OCI-LY1 (cell line): ENCODE measurements at regions not wholly inside any gene's neighbourhood (a gene's known extent, or its start where the extent isn't known, plus 50 kb on each side); places are given as distances from the start of the nearest gene placed in this dataset.

Experiments
- CTCF ChIP-seq: fragments of 200-600 bp; sonication (generic), shearing (Covaris generic); IDR thresholded peaks from 2 replicates; pipeline ENCODE4 v1.5.1; 2017; ENCODE audit warnings: mild to moderate bottlenecking, antibody characterized with exemption, low read length, moderate library complexity, mixed read lengths
- EZH2 ChIP-seq: fragments of 200-600 bp; sonication (generic), shearing (Covaris generic); IDR thresholded peaks from 2 replicates; pipeline ENCODE4 v1.8.0; 2017; ENCODE audit warnings: borderline replicate concordance, mixed run types, mild to moderate bottlenecking, antibody characterized with exemption, low read length, moderate library complexity, mixed read lengths

GRCh38 chrX:115949900-115950822, 220.4 kb upstream of the AGTR2 start:
- no peak for TF ChIP-seq EZH2
- TF ChIP-seq CTCF: peak; percentile 44; the same call in 1 of the 2 replicates
